HCT116 (cell line): ENCODE measurements at regions not wholly inside any gene's neighbourhood (a gene's known extent, or its start where the extent isn't known, plus 50 kb on each side); places are given as distances from the start of the nearest gene placed in this dataset.

ENCODE experiments used
- ATAC-seq: fragments of 200-7000 bp; cut with Tn5 transposase; 2 replicates; pipeline ENCODE4 v1.9.1; 2020; ENCODE audit warnings: mild to moderate bottlenecking, moderate library complexity
- BruUV-seq: library from RNA; stranded (reverse); fragments of 400-500 nt; replicated peaks from 2 replicates; lab custom pipeline; 2021; lab: Mats Ljungman, UMichigan
- CTCF ChIA-PET: fragments of 300-600 bp; sonication (Branson Sonifier 250); formaldehyde crosslinking; loops from one replicate; lab custom pipeline; 2021; ENCODE audit warnings: antibody characterized with exemption; lab: Charles Lee
- POLR2A ChIA-PET: fragments of 300-600, 350-600 bp; sonication (Branson Sonifier 250); formaldehyde crosslinking; loops from one replicate; lab custom pipeline; 2021; ENCODE audit warnings: antibody characterized with exemption; lab: Charles Lee
- RAD21 ChIA-PET, 2 experiments: fragments of 300-600 bp; sonication (Branson Sonifier 250); formaldehyde crosslinking; loops; one replicate each; lab custom pipeline; 2023; ENCODE audit warnings: low total read pairs in 2 of 2; ENCODE audit not compliant: uncharacterized antibody in 2 of 2, unreplicated experiment in 2 of 2, low non-redundant PET in 1 of 2; lab: Charles Lee
- DNase-seq: peaks from one replicate; pipeline ENCODE4 v3.0.0-alpha.2; 2010; ENCODE audit warnings: low read depth, low spot score
- H2AFZ ChIP-seq: fragments of 200-600 bp; shearing (Covaris generic), sonication (generic); 2 replicates; pipeline ENCODE4 v1.6.1; 2017; ENCODE audit warnings: low read depth, mixed run types, mixed read lengths, antibody characterized with exemption, low read length; ENCODE audit not compliant: poor library complexity, severe bottlenecking
- H3K27ac ChIP-seq: 2 replicates; pipeline ENCODE4 v1.5.1; 2012; ENCODE audit warnings: low read depth, low read length
- H3K27me3 ChIP-seq: fragments of 200-600 bp; sonication (generic); 2 replicates; pipeline ENCODE4 v1.6.1; 2016; ENCODE audit warnings: mixed run types, low read length, mixed read lengths; ENCODE audit not compliant: insufficient read depth
- H3K36me3 ChIP-seq, 2 experiments: fragments of 200-500 bp in 1 of 2; fragments of 200-600 bp in 1 of 2; sonication (Bioruptor generic) in 1 of 2; sonication (generic) in 1 of 2; 2 replicates each; pipeline versions ENCODE4 v1.5.1 to v1.6.1; 2014 to 2016; ENCODE audit warnings: low read length in 2 of 2, inconsistent platforms in 1 of 2, mixed read lengths in 1 of 2, mixed run types in 1 of 2; ENCODE audit not compliant: insufficient read depth in 2 of 2, control insufficient read depth in 1 of 2
- H3K4me1 ChIP-seq, 2 experiments: fragments of 200-600 bp in 1 of 2; sonication (generic) in 1 of 2; 2 replicates each; pipeline versions ENCODE4 v1.5.1 to v1.6.1; 2012 to 2017; ENCODE audit warnings: low read length in 2 of 2, inconsistent platforms in 1 of 2, mild to moderate bottlenecking in 1 of 2, mixed read lengths in 1 of 2, mixed run types in 1 of 2, moderate library complexity in 1 of 2; ENCODE audit not compliant: insufficient read depth in 2 of 2, control insufficient read depth in 1 of 2
- H3K4me2 ChIP-seq: fragments of 200-600 bp; sonication (generic); 2 replicates; pipeline ENCODE4 v1.6.1; 2017; ENCODE audit warnings: mixed run types, low read length, mixed read lengths
- H3K4me3 ChIP-seq, 2 experiments: fragments of 200-600 bp in 1 of 2; sonication (generic) in 1 of 2; replicated peaks in 1 of 2; 2 replicates each; pipeline ENCODE4 v1.5.1; 2011 to 2016; ENCODE audit warnings: low read length in 2 of 2, control low read depth in 1 of 2, low read depth in 1 of 2, mild to moderate bottlenecking in 1 of 2, mixed read lengths in 1 of 2, mixed run types in 1 of 2
- H3K79me2 ChIP-seq: fragments of 200-600 bp; sonication (generic); 2 replicates; pipeline ENCODE4 v1.6.1; 2017; ENCODE audit warnings: mild to moderate bottlenecking, mixed run types, low read length, moderate library complexity, mixed read lengths; ENCODE audit not compliant: insufficient read depth
- H3K9ac ChIP-seq: fragments of 200-600 bp; sonication (generic); 2 replicates; pipeline ENCODE4 v1.6.1; 2016; ENCODE audit warnings: low read length, mixed read lengths
- H3K9me2 ChIP-seq: fragments of 200-600 bp; sonication (generic), shearing (Covaris generic); 2 replicates; pipeline ENCODE4 v1.6.1; 2017; ENCODE audit warnings: mixed run types, mild to moderate bottlenecking, moderate library complexity; ENCODE audit not compliant: insufficient read depth
- H3K9me3 ChIP-seq, 2 experiments: fragments of 200-500 bp in 1 of 2; fragments of 200-600 bp in 1 of 2; sonication (Bioruptor generic) in 1 of 2; sonication (generic) in 1 of 2; 2 replicates each; pipeline ENCODE4 v1.6.1; 2014 to 2017; ENCODE audit warnings: low read length in 2 of 2, mixed read lengths in 2 of 2, inconsistent platforms in 1 of 2, low read depth in 1 of 2, mild to moderate bottlenecking in 1 of 2, mixed run types in 1 of 2, moderate library complexity in 1 of 2; ENCODE audit not compliant: control insufficient read depth in 1 of 2, insufficient read depth in 1 of 2
- H4K20me1 ChIP-seq: fragments of 200-600 bp; sonication (generic), shearing (Covaris generic); 2 replicates; pipeline ENCODE4 v1.6.1; 2017; ENCODE audit warnings: mixed run types, mild to moderate bottlenecking, moderate library complexity; ENCODE audit not compliant: insufficient read depth
- ATF3 ChIP-seq: IDR thresholded peaks from 2 replicates; pipeline ENCODE4 v1.6.1; 2012
- CBX3 ChIP-seq: IDR thresholded peaks from 2 replicates; pipeline ENCODE4 v1.6.1; 2012; ENCODE audit warnings: low read depth
- CEBPB ChIP-seq: IDR thresholded peaks from 2 replicates; pipeline ENCODE4 v1.6.1; 2012; ENCODE audit warnings: low read depth
- EGR1 ChIP-seq: IDR thresholded peaks from 2 replicates; pipeline ENCODE4 v1.6.1; 2012; ENCODE audit warnings: low read depth
- ELF1 ChIP-seq: IDR thresholded peaks from 2 replicates; pipeline ENCODE4 v1.6.1; 2012; ENCODE audit warnings: low read depth, borderline replicate concordance
- EZH2 ChIP-seq: fragments of 200-600 bp; sonication (generic); IDR thresholded peaks from 2 replicates; pipeline ENCODE4 v1.6.1; 2017; ENCODE audit warnings: antibody characterized with exemption, mixed run types
- FOSL1 ChIP-seq: IDR thresholded peaks from 2 replicates; pipeline ENCODE4 v1.6.1; 2012; ENCODE audit warnings: low read depth
- JUND ChIP-seq: IDR thresholded peaks from 2 replicates; pipeline ENCODE4 v1.6.1; 2012
- MAX ChIP-seq: IDR thresholded peaks from 2 replicates; pipeline ENCODE4 v1.6.1; 2012
- RAD21 ChIP-seq: IDR thresholded peaks from 2 replicates; pipeline ENCODE4 v1.6.1; 2012; ENCODE audit warnings: low read depth, mild to moderate bottlenecking
- SP1 ChIP-seq: IDR thresholded peaks from 2 replicates; pipeline ENCODE4 v1.6.1; 2012; ENCODE audit warnings: low read depth
- SRF ChIP-seq: IDR thresholded peaks from 2 replicates; pipeline ENCODE4 v1.6.1; 2012; ENCODE audit warnings: low read depth
- TCF7L2 ChIP-seq: IDR thresholded peaks from 2 replicates; pipeline ENCODE4 v1.7.0; 2011; ENCODE audit warnings: borderline replicate concordance, inconsistent platforms; ENCODE audit not compliant: insufficient read depth, insufficient read length; ENCODE audit errors: extremely low read depth
- ZFX ChIP-seq: fragments of 450-650 bp; IDR thresholded peaks from 2 replicates; pipeline ENCODE4 v1.6.1; 2017
- ZNF274 ChIP-seq: fragments of 200-500 bp; sonication (Bioruptor generic); IDR thresholded peaks from 2 replicates; pipeline ENCODE4 v1.6.1; 2014; ENCODE audit warnings: mild to moderate bottlenecking, low read depth, low read length, inconsistent platforms
- intact Hi-C: fragments of 100-400 bp; cut with micrococcal nuclease; formaldehyde crosslinking; loops from 2 replicates; pipeline ENCODE4 v1.10.0; 2022

- no peak for TF ChIP-seq ZFX
- TF ChIP-seq CBX3 = no peak
- no peak for TF ChIP-seq TCF7L2
- no peak for TF ChIP-seq ELF1
- TF ChIP-seq EGR1 = no peak
- TF ChIP-seq JUND = no peak
- TF ChIP-seq FOSL1 = no peak
- no peak for ATAC-seq
- Histone ChIP-seq H3K27ac (no peak overlapping the region), H4K20me1 (no peaks in the 10 kb centered on the region), H2AFZ (no peak overlapping the region), H3K4me2 (no peak overlapping the region), H3K9me3 (no peaks in the 10 kb centered on the region), H3K9me2 (no peaks in the 10 kb centered on the region), H3K4me1 (no peaks in the 10 kb centered on the region), H3K27me3 (0 out of 2 replicates have a peak, but pooled peaks cover 2% of the 10 kb centered on the region), H3K79me2 (no peaks in the 10 kb centered on the region), H3K4me3 (no peak overlapping the region), H3K36me3 (no peaks in the 10 kb centered on the region), H3K9ac (no peak overlapping the region)
- ChIA-PET RAD21 (no interaction called here), CTCF (no interaction called here), POLR2A (no interaction called here)
- no TSS peak for BruUV-seq
- DNase-seq = no peak
- intact Hi-C loops = no loop called here
These were observed 176.1 kb upstream of the HS6ST1 start for GRCh38 chr2:128494640-128495321.

- POLR2A ChIA-PET = no interaction called here
- DNase-seq (no peak), ATAC-seq (no peak)
- Histone ChIP-seq H3K9me3 (no peaks in the 10 kb centered on the region), H3K4me3 (no peak overlapping the region), H3K79me2 (no peaks in the 10 kb centered on the region), H3K4me2 (no peak overlapping the region), H3K36me3 (no peaks in the 10 kb centered on the region), H2AFZ (no peak overlapping the region), H3K27me3 (no peaks in the 10 kb centered on the region), H4K20me1 (no peaks in the 10 kb centered on the region), H3K9me2 (no peaks in the 10 kb centered on the region), H3K9ac (no peak overlapping the region), H3K27ac (no peak overlapping the region), H3K4me1 (no peaks in the 10 kb centered on the region)
- no TSS peak for BruUV-seq
- TF ChIP-seq EZH2 (no peak), CBX3 (no peak), RAD21 (no peak), ZNF274 (no peak), FOSL1 (no peak), SP1 (no peak), EGR1 (no peak), CEBPB (no peak), SRF (no peak), ATF3 (no peak), MAX (no peak), ELF1 (no peak)
- CTCF ChIA-PET = no interaction called here
- RAD21 ChIA-PET = no interaction called here
- intact Hi-C loops = no loop called here
These were observed 177.4 kb upstream of the HS6ST1 start for GRCh38 chr2:128495996-128496547.
